Spleen (tissue), 11 donors: ENCODE measurements at regions not wholly inside any gene's neighbourhood (a gene's known extent, or its start where the extent isn't known, plus 50 kb on each side); places are given as distances from the start of the nearest gene placed in this dataset.

Experiments
- DNase-seq: peaks from one replicate; pipeline ENCODE4 v3.0.0-alpha.2; 2020
- H3K27ac ChIP-seq, 8 donors: fragments of 200-600 bp; sonication (generic) in 7 of 8; 1 replicate in 4 of 8; 2 replicates in 4 of 8; pipeline versions ENCODE4 v1.5.0 to v1.8.0; 2016 to 2021; ENCODE audit warnings: inconsistent platforms in 4 of 8, mild to moderate bottlenecking in 4 of 8, moderate library complexity in 1 of 8
- H3K27me3 ChIP-seq, 7 donors: fragments of 200-600 bp; sonication (generic) in 6 of 7; replicated peaks in 1 of 7; 1 replicate in 4 of 7; 2 replicates in 3 of 7; pipeline versions ENCODE4 v1.5.0 to v1.8.0; 2016 to 2021; ENCODE audit warnings: inconsistent platforms in 3 of 7, mild to moderate bottlenecking in 1 of 7
- H3K36me3 ChIP-seq, 6 donors: fragments of 200-600 bp; sonication (generic) in 5 of 6; 1 replicate in 4 of 6; 2 replicates in 2 of 6; pipeline versions ENCODE4 v1.5.0 to v1.8.0; 2016 to 2021; ENCODE audit warnings: inconsistent platforms in 2 of 6
- H3K4me1 ChIP-seq, 6 donors: fragments of 200-600 bp; sonication (generic) in 5 of 6; 1 replicate in 3 of 6; 2 replicates in 3 of 6; pipeline versions ENCODE4 v1.5.0 to v1.8.0; 2016 to 2021; ENCODE audit warnings: inconsistent platforms in 3 of 6
- H3K4me3 ChIP-seq, 8 donors: fragments of 200-600 bp; sonication (generic) in 7 of 8; 1 replicate in 4 of 8; 2 replicates in 4 of 8; pipeline versions ENCODE4 v1.5.0 to v1.8.0; 2016 to 2021; ENCODE audit warnings: inconsistent platforms in 4 of 8, mild to moderate bottlenecking in 4 of 8, moderate library complexity in 2 of 8
- H3K9me3 ChIP-seq, 8 donors: fragments of 200-600 bp; sonication (generic) in 7 of 8; 1 replicate in 4 of 8; 2 replicates in 4 of 8; pipeline versions ENCODE4 v1.5.0 to v1.8.0; 2016 to 2021; ENCODE audit warnings: inconsistent platforms in 4 of 8
- CTCF ChIP-seq, 11 experiments: fragments of 200-600 bp in 7 of 11; fragments of 450-650 bp in 4 of 11; sonication (generic) in 4 of 11; IDR thresholded peaks in 8 of 11; conservative IDR thresholded peaks in 3 of 11; 1 replicate in 7 of 11; 2 replicates in 4 of 11; pipeline versions ENCODE4 v1.4.0 to v1.8.0; 2016 to 2021; ENCODE audit warnings: antibody characterized with exemption in 11 of 11, inconsistent platforms in 4 of 11, mild to moderate bottlenecking in 1 of 11
- POLR2A ChIP-seq, 3 donors: fragments of 450-650 bp; IDR thresholded peaks; one replicate each; pipeline ENCODE4 v1.5.1; 2017; ENCODE audit warnings: antibody characterized with exemption in 3 of 3, mild to moderate bottlenecking in 1 of 3
- POLR2AphosphoS5 ChIP-seq, 3 donors: sonication (generic); formaldehyde crosslinking; IDR thresholded peaks; one replicate each; pipeline ENCODE4 v1.5.1; 2017; ENCODE audit warnings: antibody characterized with exemption in 3 of 3
- WGBS, 5 donors: extraction: QIAGEN DNeasy Blood & Tissue Kit in 3 of 5; methylation state at CpG; one replicate each; pipeline versions ENCODE4 v1.1.5 to v1.1.7; 2013 to 2018; 5-methylcytosine and 5-hydroxymethylcytosine counted together
- intact Hi-C: fragments of 100-400 bp; cut with DNase I; formaldehyde crosslinking; loops from one replicate; pipeline ENCODE4 v1.15.0; 2023; ENCODE audit warnings: low total_unique reads
- donor health status: healthy with polysubstance abuse.
- donor health status: DM: no; HTN: no; CAD: no; lungs with moderate emphysema.
- donor health status: DM: no; HTN: no; CAD: no.
- donor health status: Bipolar disorder and iron deficiency.
- donor health status: healthy.
- donor health status: DM: no; HTN: no; CAD: no.
- donor health status: DM: yes; HTN: yes; CAD: no.

GRCh38 chr5:74201334-74202081 is 439.0 kb downstream of the ENC1 start:
- H3K27me3 ChIP-seq, result no peaks in the 10 kb centered on the region
- intact Hi-C loops, result no loop called here
- TF ChIP-seq POLR2AphosphoS5 (IDR thresholded peaks at IDR 0.05), result peak in 1 of 3 donors; percentile 22
- no peak for TF ChIP-seq CTCF (IDR thresholded peaks at IDR 0.05 in 8 of 11, conservative IDR thresholded peaks at IDR 0.05 in 3 of 11)
- no peak for TF ChIP-seq POLR2A (IDR thresholded peaks at IDR 0.05)
- H3K36me3 ChIP-seq, result no peaks in the 10 kb centered on the region
- H3K27ac ChIP-seq, result peak overlapping the region in 2 of 8 donors; percentile 6 to 21
- H3K9me3 ChIP-seq, result no peaks in the 10 kb centered on the region
- 47 to 54% (median 51%) methylated on average over 8 of the region's 8 CpGs for WGBS, 5 donors
- H3K4me3 ChIP-seq, result no peak overlapping the region
- peaks cover 0 to 10% (median 0%) of the 10 kb centered on the region in 6 donors for H3K4me1 ChIP-seq
- no peak for DNase-seq

- no peaks in the 10 kb centered on the region for H3K9me3 ChIP-seq
- H3K27ac ChIP-seq, result peak overlapping the region in 1 of 8 donors; percentile 6
- H3K4me3 ChIP-seq, result no peak overlapping the region
- H3K36me3 ChIP-seq, result no peaks in the 10 kb centered on the region
- no peak for DNase-seq
- intact Hi-C loops, result no loop called here
- peaks cover 0 to 10% (median 0%) of the 10 kb centered on the region in 6 donors for H3K4me1 ChIP-seq
- no peak for TF ChIP-seq POLR2AphosphoS5 (IDR thresholded peaks at IDR 0.05)
- TF ChIP-seq CTCF (IDR thresholded peaks at IDR 0.05 in 8 of 11, conservative IDR thresholded peaks at IDR 0.05 in 3 of 11), result no peak
- TF ChIP-seq POLR2A (IDR thresholded peaks at IDR 0.05), result no peak
- WGBS, 5 donors, result 73 to 89% (median 81%) methylated on average over 2 of the region's 2 CpGs
- H3K27me3 ChIP-seq, result no peaks in the 10 kb centered on the region
Observed at GRCh38 chr5:74200560-74200959, 440.0 kb downstream of the ENC1 start.

GRCh38 chr5:74199436-74200210 is 440.9 kb downstream of the ENC1 start:
- Histone ChIP-seq H3K4me1 (peaks cover 0 to 10% (median 0%) of the 10 kb centered on the region in 6 donors), H3K27me3 (no peaks in the 10 kb centered on the region), H3K27ac (no peak overlapping the region), H3K9me3 (no peaks in the 10 kb centered on the region), H3K36me3 (no peaks in the 10 kb centered on the region), H3K4me3 (no peak overlapping the region)
- WGBS, 5 donors, result 85 to 95% (median 93%) methylated on average over 7 of the region's 7 CpGs
- TF ChIP-seq POLR2AphosphoS5 (IDR thresholded peaks at IDR 0.05) (no peak), CTCF (IDR thresholded peaks at IDR 0.05 in 8 of 11, conservative IDR thresholded peaks at IDR 0.05 in 3 of 11) (no peak), POLR2A (IDR thresholded peaks at IDR 0.05) (no peak)
- intact Hi-C loops, result no loop called here
- DNase-seq, result no peak

GRCh38 chr5:74199005-74199404 is 441.5 kb downstream of the ENC1 start:
- no peaks in the 10 kb centered on the region for H3K36me3 ChIP-seq
- intact Hi-C loops, result no loop called here
- H3K4me1 ChIP-seq, result peaks cover 0 to 10% (median 0%) of the 10 kb centered on the region in 6 donors
- no peak overlapping the region for H3K27ac ChIP-seq
- H3K9me3 ChIP-seq, result no peaks in the 10 kb centered on the region
- WGBS, 5 donors, result 48 to 53% (median 49%) methylated on average over 2 of the region's 2 CpGs
- no peak for TF ChIP-seq POLR2AphosphoS5 (IDR thresholded peaks at IDR 0.05)
- TF ChIP-seq CTCF (IDR thresholded peaks at IDR 0.05 in 8 of 11, conservative IDR thresholded peaks at IDR 0.05 in 3 of 11), result no peak
- no peak for TF ChIP-seq POLR2A (IDR thresholded peaks at IDR 0.05)
- no peaks in the 10 kb centered on the region for H3K27me3 ChIP-seq
- no peak for DNase-seq
- no peak overlapping the region for H3K4me3 ChIP-seq
